HFFc6 (cell line): ENCODE measurements at regions not wholly inside any gene's neighbourhood (a gene's known extent, or its start where the extent isn't known, plus 50 kb on each side); places are given as distances from the start of the nearest gene placed in this dataset.

Experiments
- DNase-seq: peaks from one replicate; pipeline ENCODE4 v3.0.0-alpha.2; 2018
- H3K27ac Mint-ChIP-seq: 2 replicates; pipeline ENCODE4 v1.8.0; 2020; ENCODE audit warnings: mild to moderate bottlenecking, mixed read lengths
- H3K27me3 Mint-ChIP-seq: 2 replicates; pipeline ENCODE4 v1.8.0; 2021; ENCODE audit warnings: mild to moderate bottlenecking, moderate library complexity, mixed read lengths; ENCODE audit not compliant: insufficient read depth
- H3K36me3 Mint-ChIP-seq: 2 replicates; pipeline ENCODE4 v1.8.0; 2021; ENCODE audit warnings: low read depth, mixed read lengths
- H3K4me1 Mint-ChIP-seq: 2 replicates; pipeline ENCODE4 v1.8.0; 2020; ENCODE audit warnings: low read depth, mixed read lengths
- H3K4me3 Mint-ChIP-seq: 2 replicates; pipeline ENCODE4 v1.8.0; 2020; ENCODE audit warnings: mild to moderate bottlenecking, moderate library complexity, mixed read lengths
- H3K9me3 Mint-ChIP-seq: 2 replicates; pipeline ENCODE4 v1.8.0; 2020; ENCODE audit warnings: mild to moderate bottlenecking, mixed read lengths
- TF ChIP-seq, protein P1 (sequence below): fragments of 200-600 bp; sonication (generic); IDR thresholded peaks from 2 replicates; pipeline ENCODE4 v1.5.0; 2021; ENCODE audit warnings: antibody characterized with exemption, mild to moderate bottlenecking

DNA sequence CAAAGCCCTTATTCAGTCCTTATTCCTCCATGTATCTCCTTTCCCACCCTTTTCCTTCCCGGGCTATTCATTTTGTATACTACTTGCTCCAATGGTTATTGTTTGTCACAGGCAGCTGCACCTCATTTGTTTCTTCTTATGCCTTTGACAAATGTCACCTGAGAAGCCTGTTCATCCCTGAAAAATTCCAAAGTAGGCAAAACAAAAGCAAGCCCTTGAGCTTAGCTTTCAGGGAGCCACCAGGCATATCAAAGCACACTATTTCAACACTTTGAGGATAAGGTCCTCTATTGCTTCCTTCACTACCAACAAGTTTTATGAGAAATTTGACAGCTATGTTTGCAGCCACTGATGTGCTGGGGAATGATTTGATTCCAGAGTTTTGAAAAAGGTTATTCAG is 738.7 kb upstream of the LMO3 start:
- Mint-ChIP-seq H3K27ac (no peak overlapping the region), H3K36me3 (no peaks in the 10 kb centered on the region; the same call in 1 of the 2 replicates), H3K27me3 (no peaks in the 10 kb centered on the region; the same call in 1 of the 2 replicates), H3K9me3 (peaks cover 49% of the 10 kb centered on the region), H3K4me3 (no peak overlapping the region), H3K4me1 (no peaks in the 10 kb centered on the region)
- DNase-seq = no peak
- TF ChIP-seq, protein P1, sequence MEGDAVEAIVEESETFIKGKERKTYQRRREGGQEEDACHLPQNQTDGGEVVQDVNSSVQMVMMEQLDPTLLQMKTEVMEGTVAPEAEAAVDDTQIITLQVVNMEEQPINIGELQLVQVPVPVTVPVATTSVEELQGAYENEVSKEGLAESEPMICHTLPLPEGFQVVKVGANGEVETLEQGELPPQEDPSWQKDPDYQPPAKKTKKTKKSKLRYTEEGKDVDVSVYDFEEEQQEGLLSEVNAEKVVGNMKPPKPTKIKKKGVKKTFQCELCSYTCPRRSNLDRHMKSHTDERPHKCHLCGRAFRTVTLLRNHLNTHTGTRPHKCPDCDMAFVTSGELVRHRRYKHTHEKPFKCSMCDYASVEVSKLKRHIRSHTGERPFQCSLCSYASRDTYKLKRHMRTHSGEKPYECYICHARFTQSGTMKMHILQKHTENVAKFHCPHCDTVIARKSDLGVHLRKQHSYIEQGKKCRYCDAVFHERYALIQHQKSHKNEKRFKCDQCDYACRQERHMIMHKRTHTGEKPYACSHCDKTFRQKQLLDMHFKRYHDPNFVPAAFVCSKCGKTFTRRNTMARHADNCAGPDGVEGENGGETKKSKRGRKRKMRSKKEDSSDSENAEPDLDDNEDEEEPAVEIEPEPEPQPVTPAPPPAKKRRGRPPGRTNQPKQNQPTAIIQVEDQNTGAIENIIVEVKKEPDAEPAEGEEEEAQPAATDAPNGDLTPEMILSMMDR = no peak

DNA sequence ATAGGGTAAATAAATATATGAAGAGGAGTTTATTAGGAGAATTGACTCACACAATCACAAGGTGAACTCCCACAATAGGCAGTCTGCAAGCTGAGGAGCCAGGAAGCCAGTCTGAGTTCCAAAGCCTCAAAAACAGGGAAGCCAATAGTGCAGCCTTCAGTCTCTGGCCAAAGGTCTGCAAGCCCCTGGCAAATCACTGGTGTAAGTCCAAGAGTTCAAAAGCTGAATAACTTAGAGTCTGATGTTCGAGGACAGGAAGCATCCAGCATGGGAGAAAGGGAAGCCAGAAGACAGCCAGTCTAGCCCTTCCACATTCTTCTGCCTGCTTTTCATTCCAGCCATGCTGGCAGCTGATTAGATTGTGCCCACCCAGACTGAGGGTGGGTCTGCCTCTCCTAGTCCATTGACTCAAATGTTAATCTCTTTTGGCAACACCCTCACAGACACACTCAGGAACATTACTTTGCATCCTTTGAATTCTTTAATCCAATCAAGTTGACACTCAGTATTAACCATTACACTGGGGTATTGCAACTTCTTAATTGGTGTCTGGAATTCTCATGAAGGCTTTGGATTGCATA is 736.5 kb upstream of the LMO3 start:
- no peaks in the 10 kb centered on the region for H3K4me1 Mint-ChIP-seq
- no peaks in the 10 kb centered on the region; the same call in 1 of the 2 replicates for H3K27me3 Mint-ChIP-seq
- no peak for DNase-seq
- H3K27ac Mint-ChIP-seq = no peak overlapping the region
- TF ChIP-seq, protein P1 = no peak
- no peaks in the 10 kb centered on the region; the same call in 1 of the 2 replicates for H3K36me3 Mint-ChIP-seq
- no peak overlapping the region for H3K4me3 Mint-ChIP-seq
- peaks cover 45% of the 10 kb centered on the region for H3K9me3 Mint-ChIP-seq

DNA sequence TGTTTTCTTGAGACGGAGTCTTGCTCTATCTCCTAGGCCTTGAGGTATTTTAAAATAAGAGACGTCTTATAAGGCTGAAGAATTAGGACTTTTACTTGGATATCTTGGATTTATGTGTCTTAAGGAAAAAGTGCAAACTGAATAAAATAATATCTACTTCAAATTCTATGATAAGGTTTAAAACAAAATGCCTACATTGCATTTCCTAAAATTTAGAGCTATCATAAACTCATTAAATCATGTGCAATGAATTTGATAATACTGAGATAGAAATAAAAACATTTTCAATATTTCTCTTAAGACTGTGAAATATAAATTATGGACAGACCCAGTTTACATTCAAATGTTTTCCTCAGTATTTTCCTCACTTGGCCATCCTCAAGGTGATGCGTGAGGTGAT is 729.5 kb upstream of the LMO3 start:
- Mint-ChIP-seq H3K4me1 (no peaks in the 10 kb centered on the region), H3K27me3 (no peaks in the 10 kb centered on the region), H3K36me3 (no peaks in the 10 kb centered on the region), H3K9me3 (peaks cover 16% of the 10 kb centered on the region), H3K4me3 (no peak overlapping the region), H3K27ac (no peak overlapping the region)
- TF ChIP-seq, protein P1 = no peak
- no peak for DNase-seq

DNA sequence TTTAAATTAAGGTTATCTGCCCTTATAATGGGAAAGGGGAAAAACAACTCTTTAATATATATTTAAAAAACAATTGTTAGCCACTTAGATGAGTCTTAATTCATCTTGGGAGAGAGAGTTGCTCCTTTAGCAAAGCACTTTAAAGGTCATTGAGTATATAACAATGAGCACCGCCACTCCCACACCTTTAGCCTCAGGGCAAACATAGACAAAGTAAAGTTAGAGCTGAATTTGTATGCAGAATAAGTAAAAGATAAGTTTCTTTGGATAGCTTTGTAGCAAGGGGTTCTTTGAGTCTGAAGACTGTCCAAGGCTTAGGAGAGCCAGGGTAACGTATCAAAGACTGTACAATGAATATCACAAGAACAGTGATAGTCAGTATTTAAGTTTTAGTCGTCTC is 728.8 kb upstream of the LMO3 start:
- no peak for DNase-seq
- Mint-ChIP-seq H3K36me3 (no peaks in the 10 kb centered on the region), H3K9me3 (peaks cover 19% of the 10 kb centered on the region), H3K4me1 (no peaks in the 10 kb centered on the region), H3K27ac (no peak overlapping the region), H3K27me3 (no peaks in the 10 kb centered on the region), H3K4me3 (no peak overlapping the region)
- TF ChIP-seq, protein P1 = no peak

DNA sequence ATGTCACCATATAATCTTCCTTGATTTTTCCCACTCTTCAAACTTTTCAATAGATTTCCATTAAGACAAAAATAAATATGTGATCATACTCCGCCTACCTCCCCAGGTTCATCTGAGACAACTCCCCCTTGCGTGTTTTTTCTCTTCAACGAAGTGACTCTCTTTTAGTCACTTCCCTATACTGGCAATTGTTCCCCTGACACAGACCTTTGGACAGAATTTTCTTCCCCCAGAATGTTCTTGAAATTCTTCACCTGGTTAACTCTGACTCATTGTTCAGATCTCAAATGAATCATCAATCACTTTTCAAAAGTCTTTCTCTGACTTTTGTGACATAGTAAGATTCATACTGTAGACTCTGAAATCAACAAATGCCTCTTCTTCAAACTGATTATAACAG is 727.3 kb upstream of the LMO3 start:
- DNase-seq = no peak
- peaks cover 15% of the 10 kb centered on the region; the same call in 1 of the 2 replicates for H3K9me3 Mint-ChIP-seq
- no peak overlapping the region for H3K27ac Mint-ChIP-seq
- no peak overlapping the region for H3K4me3 Mint-ChIP-seq
- no peaks in the 10 kb centered on the region for H3K27me3 Mint-ChIP-seq
- TF ChIP-seq, protein P1 = no peak
- H3K4me1 Mint-ChIP-seq = no peaks in the 10 kb centered on the region
- H3K36me3 Mint-ChIP-seq = no peaks in the 10 kb centered on the region
